HG02981 (cell line): ENCODE measurements at regions not wholly inside any gene's neighbourhood (a gene's known extent, or its start where the extent isn't known, plus 50 kb on each side); places are given as distances from the start of the nearest gene placed in this dataset.

ENCODE experiments used
- ATAC-seq: cut with Tn5 transposase; IDR thresholded peaks from one replicate; pipeline ENCODE4 v1.9.1; 2021; ENCODE audit warnings: mild to moderate bottlenecking, moderate library complexity; ENCODE audit not compliant: unreplicated experiment

DNA sequence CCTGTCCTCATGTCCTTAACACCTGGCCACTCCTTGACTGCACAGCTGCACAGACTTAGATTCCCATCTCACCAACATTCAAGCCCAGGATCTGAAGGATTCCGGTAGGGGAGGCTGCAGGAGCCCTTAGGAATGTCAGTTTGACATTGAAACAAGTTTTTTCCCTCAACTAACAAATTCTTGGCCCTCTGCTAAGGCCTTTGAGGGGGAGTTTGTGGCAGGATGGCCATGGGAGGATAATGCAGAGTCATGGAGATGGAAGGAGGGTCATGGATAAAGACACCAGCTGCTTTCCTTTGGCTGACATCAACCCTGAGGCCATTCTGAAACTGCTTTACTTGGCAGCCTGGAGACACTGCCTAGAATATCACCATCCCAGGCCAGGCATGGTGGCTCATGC is 63.4 kb upstream of the PPP2R5A start:
- ATAC-seq = no peak

GRCh38 chr1:212224102-212224501 is 61.1 kb upstream of the PPP2R5A start:
- no peak for ATAC-seq

DNA sequence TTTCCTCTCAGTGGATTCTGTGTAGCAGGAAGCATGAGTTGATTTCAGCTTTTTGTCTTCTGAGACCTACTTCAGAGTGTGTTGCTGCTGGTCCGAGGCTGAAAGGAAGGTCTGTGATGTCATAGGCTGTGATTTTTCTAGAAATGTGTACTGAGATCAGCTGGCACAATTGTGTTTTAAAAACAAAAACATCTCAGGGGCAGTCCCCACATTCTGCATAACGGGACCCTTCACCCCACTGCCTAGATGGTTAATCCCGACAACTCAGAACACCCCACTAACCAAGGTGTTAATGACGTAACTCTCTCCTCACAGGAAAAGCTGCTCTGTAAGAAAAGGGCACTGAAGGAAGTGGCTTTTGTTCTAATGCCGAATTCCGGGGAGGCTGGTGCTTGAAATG is 59.8 kb upstream of the PPP2R5A start:
- no peak for ATAC-seq

- no peak for ATAC-seq
These were observed 59.3 kb upstream of the PPP2R5A start for GRCh38 chr1:212225871-212226302.

DNA sequence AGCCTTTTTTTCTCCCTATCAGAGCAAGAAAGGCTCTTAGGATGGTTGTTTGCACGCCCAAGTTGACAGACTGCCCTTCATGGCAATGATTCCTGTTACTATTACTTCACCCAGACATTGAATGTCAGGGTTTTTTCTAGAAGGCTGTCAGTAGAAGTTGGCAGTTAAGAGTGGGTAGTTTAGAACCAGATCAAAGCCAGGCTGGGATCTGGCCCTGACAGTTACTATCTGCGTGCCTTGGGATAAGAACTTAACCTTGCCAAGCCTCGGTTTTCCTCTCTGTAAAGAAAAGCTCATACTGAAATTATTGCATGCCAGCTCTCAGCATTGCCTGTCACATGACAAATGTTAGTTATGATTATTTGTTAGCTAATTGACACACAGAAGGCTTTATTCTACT is 58.7 kb upstream of the PPP2R5A start:
- ATAC-seq = no peak

- ATAC-seq = no peak
These were observed 57.1 kb upstream of the PPP2R5A start for GRCh38 chr1:212228076-212228475.

DNA sequence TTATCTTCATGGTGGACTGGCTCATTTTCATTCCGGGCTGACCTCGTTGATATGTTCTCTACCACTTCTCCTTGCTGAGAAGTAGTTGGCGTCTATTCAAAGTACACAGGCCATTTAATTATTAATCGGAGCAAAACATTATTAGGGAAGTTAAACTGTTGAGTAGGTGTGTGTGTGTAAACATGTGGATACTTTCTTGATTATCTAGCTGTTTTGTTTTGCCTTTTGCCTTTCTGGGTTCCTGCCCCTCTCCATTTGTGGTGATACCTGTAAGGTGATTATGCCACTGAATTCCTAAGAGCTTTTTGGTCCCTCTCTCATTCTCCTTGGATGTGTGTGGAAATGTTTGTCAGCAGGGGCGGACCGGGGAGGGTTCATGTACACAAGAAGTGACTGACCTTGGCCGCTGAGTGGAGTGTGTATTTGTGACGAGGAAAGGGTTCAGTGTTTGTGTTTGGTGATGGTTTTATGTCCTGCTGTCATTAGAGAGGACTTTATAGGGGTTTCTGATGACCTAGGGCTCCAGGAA is 56.6 kb upstream of the PPP2R5A start:
- no peak for ATAC-seq

- ATAC-seq = no peak
These were observed 55.6 kb upstream of the PPP2R5A start for GRCh38 chr1:212229654-212230053.

- no peak for ATAC-seq
These were observed 54.9 kb upstream of the PPP2R5A start for GRCh38 chr1:212230329-212230728.

- ATAC-seq = no peak
These were observed 53.8 kb upstream of the PPP2R5A start for GRCh38 chr1:212231372-212231771.

DNA sequence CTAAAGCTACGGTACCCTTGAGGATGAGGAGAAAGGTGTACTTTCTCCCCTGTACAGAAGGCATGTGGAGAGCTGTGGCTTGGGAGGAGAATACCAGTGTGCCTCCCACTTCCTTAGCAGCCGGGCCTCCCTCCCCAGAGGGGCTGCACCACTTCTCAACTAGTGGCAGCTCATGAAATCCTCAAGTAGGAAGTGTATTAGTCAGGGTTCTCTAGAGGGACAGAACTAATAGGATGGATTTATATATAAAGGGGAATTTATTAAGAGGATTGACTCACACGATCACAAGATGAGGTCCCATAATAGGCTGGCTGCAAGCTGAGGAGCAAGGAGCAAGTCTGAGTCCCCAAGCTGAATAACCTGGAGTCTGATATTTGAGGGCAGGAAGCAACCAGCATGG is 53.1 kb upstream of the PPP2R5A start:
- no peak for ATAC-seq

DNA sequence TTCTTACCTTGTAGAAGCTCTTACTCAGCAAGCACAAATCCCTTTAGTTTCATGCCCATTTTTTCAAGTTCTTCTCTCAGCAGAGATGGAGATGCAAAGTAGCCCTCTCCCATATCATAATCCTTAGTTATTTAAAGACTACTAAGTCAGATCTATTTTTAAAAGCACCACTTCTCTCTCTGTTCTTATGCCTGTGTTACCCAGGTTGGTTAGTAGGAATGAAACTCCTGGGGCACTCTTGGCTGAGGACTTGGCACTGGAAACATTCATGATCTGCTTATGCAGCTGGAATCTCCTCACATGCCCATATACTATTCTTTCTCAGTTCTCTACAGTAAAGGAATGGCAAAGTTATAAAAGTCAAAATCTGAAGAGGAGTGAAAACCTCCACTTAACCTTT is 51.9 kb upstream of the PPP2R5A start:
- no peak for ATAC-seq

- peak; percentile 51 for ATAC-seq
These were observed 50.5 kb upstream of the PPP2R5A start for GRCh38 chr1:212234431-212235395.
